ENCODE measurements at regions not wholly inside any gene's neighbourhood (a gene's known extent, or its start where the extent isn't known, plus 50 kb on each side); places are given as distances from the start of the nearest gene placed in this dataset.

GRCh38 chr14:22071006-22071405 lies 397.4 kb upstream of the OR4E1 start:
- no peak for TF ChIP-seq CTCF (IDR thresholded peaks at IDR 0.05; ENCODE audit: insufficient read depth, missing control alignments)
- no peak for FAIRE-seq
- DNase-seq (ENCODE audit: insufficient read length, low spot score), result no peak

- DNase-seq (ENCODE audit: insufficient read length, low spot score), result no peak
- FAIRE-seq, result no peak
- no peak for TF ChIP-seq CTCF (IDR thresholded peaks at IDR 0.05; ENCODE audit: insufficient read depth, missing control alignments)
These were observed 396.7 kb upstream of the OR4E1 start for GRCh38 chr14:22070119-22070982.

GRCh38 chr14:22065347-22065746 lies 391.7 kb upstream of the OR4E1 start:
- DNase-seq (ENCODE audit: insufficient read length, low spot score) (no peak), FAIRE-seq (no peak)
- TF ChIP-seq CTCF (IDR thresholded peaks at IDR 0.05; ENCODE audit: insufficient read depth, missing control alignments), result no peak

GRCh38 chr14:22059201-22059600 lies 385.6 kb upstream of the OR4E1 start:
- FAIRE-seq (no peak), DNase-seq (ENCODE audit: insufficient read length, low spot score) (no peak)
- TF ChIP-seq CTCF (IDR thresholded peaks at IDR 0.05; ENCODE audit: insufficient read depth, missing control alignments), result no peak

- FAIRE-seq, result no peak
- no peak for TF ChIP-seq CTCF (IDR thresholded peaks at IDR 0.05; ENCODE audit: insufficient read depth, missing control alignments)
- no peak for DNase-seq (ENCODE audit: insufficient read length, low spot score)
These were observed 379.2 kb upstream of the OR4E1 start for GRCh38 chr14:22052795-22053194.

- peak; percentile 1 for TF ChIP-seq CTCF (IDR thresholded peaks at IDR 0.05; ENCODE audit: insufficient read depth, missing control alignments)
- FAIRE-seq (no peak), DNase-seq (ENCODE audit: insufficient read length, low spot score) (no peak)
These were observed 373.5 kb upstream of the OR4E1 start for GRCh38 chr14:22047115-22047514.

GRCh38 chr14:22046063-22046462 lies 372.4 kb upstream of the OR4E1 start:
- TF ChIP-seq CTCF (IDR thresholded peaks at IDR 0.05; ENCODE audit: insufficient read depth, missing control alignments), result no peak
- FAIRE-seq, result no peak
- DNase-seq (ENCODE audit: insufficient read length, low spot score), result no peak

Measured in D721Med (cell line).